Skeletal muscle cell (primary cell): ENCODE measurements at regions not wholly inside any gene's neighbourhood (a gene's known extent, or its start where the extent isn't known, plus 50 kb on each side); places are given as distances from the start of the nearest gene placed in this dataset.

Experiments
- DNase-seq: peaks from one replicate; pipeline ENCODE4 v3.0.0-alpha.2; 2010; ENCODE audit warnings: low read depth
- H3K4me3 ChIP-seq: 2 replicates; pipeline ENCODE4 v1.5.1; 2011; ENCODE audit warnings: low read depth, mild to moderate bottlenecking, control low read depth, low read length, moderate library complexity

DNA sequence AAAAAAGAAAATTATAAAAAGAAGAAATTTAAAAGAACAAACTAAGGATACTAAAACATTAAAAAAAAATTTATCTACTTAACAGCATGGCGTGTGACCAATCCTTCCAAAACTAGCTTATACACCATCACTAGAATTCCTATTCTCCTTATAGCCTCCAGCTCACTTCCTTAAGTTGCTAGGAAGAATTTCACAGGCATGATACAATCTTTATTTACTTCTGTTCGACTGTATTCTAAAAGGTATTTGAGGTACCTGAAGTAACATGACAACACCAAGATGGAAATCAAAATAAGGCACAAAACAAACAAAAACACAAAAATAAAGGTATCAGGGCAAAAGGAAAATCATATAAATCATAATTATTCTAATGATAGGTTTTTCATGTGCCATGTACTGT, 360.7 kb downstream of the FIGN start:
- no peak overlapping the region for H3K4me3 ChIP-seq
- no peak for DNase-seq

- H3K4me3 ChIP-seq: no peak overlapping the region
- no peak for DNase-seq
These were observed 361.5 kb downstream of the FIGN start for GRCh38 chr2:163374282-163374681.

- no peak overlapping the region for H3K4me3 ChIP-seq
- DNase-seq: no peak
These were observed 362.3 kb downstream of the FIGN start for GRCh38 chr2:163373496-163373895.

- H3K4me3 ChIP-seq: no peak overlapping the region
- no peak for DNase-seq
These were observed 365.5 kb downstream of the FIGN start for GRCh38 chr2:163370169-163370886.

- DNase-seq: no peak
These were observed 366.7 kb downstream of the FIGN start for GRCh38 chr2:163369111-163369510.

GRCh38 chr2:163368655-163369054, 367.2 kb downstream of the FIGN start:
- H3K4me3 ChIP-seq: no peak overlapping the region
- DNase-seq: no peak

More at GRCh38 chr2:163369111-163369510, 366.7 kb downstream of the FIGN start:
- H3K4me3 ChIP-seq: no peak overlapping the region

DNA sequence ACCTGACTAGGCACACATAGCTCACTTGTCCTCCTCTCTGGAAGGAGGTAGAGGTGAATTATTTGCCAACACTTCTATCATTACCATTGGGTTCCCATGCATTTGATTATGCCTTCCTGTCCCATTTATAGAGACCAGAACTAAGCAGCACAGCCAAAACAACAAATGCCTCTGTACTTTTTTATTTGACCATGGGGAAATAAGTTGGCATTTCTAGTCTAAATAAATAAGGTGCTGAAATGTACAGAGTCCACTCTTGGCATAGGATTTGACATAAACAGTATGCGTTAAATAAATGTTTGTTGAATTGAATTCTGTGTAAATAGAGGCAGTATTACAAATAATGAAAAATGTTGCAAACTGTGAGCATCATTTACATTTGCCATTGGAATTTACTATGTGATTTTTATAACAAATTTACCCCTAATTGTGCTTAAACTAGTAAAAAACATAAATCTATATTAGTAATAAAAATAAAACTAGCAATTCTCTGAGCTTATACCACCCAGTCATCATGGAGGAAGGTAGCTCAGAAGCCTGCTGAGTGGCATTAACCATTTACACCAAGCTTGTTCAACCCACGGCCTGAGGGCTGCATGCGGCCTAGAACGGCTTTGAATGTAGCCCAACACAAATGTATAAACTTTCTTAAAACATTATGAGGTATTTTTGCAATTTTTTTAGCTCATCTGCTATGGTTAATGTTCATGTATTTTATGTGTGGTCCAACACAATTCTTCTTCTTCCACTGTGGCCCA, 367.8 kb downstream of the FIGN start:
- no peak for DNase-seq
- H3K4me3 ChIP-seq: no peak overlapping the region

DNA sequence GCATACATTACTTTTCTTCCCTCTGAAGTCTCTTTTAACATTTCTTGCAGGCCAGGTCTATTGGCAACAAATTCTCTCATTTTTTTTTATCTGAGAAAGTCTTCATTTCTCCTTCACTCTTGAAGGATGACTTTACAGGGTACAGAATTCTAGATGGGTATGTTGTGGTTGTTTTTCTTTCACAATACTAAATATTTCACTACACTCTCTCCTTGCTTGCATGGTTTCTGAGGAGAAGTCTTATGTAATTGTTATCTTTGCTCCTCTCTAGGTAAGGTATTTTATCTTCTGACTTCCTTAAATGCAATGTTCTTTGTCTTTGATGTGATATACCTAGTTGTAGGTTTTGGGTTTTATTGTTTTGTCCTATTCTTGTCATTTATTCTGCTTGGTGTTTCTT, 371.1 kb downstream of the FIGN start:
- DNase-seq: no peak
- H3K4me3 ChIP-seq: no peak overlapping the region

- no peak for DNase-seq
- no peak overlapping the region for H3K4me3 ChIP-seq
These were observed 382.3 kb downstream of the FIGN start for GRCh38 chr2:163353551-163353950.

- no peak for DNase-seq
- no peak overlapping the region for H3K4me3 ChIP-seq
These were observed 383.8 kb downstream of the FIGN start for GRCh38 chr2:163351966-163352365.

- H3K4me3 ChIP-seq: no peak overlapping the region
- DNase-seq: peak; percentile 7
These were observed 384.7 kb downstream of the FIGN start for GRCh38 chr2:163351143-163351542.

DNA sequence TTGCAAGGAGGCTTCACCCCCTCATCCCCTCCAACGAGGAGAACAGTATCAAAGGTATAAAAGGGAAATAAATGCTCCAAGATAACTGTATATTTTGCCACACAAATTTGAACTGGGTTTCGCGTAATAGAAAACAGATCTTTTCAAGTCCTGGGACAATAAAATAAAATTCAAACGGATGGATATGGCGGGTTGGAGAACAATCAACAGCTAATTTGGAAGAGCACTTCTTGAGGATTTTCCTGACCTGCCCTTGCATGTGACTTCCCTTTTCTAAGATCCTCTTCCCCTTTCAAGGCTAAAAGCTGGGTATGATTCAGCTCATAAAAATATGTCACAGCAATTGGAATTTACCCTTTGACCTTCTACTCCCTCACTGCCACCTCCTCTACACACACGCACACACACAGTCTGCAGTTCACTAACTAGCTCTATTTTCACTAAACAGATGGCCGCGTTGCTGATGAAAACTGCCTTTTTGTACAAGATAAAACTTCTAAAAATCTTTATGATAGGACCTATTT, 386.9 kb downstream of the FIGN start:
- peak overlapping the region; percentile 31 for H3K4me3 ChIP-seq
- DNase-seq: peak; percentile 39

GRCh38 chr2:163347982-163348856, 387.6 kb downstream of the FIGN start:
- peak overlapping the region; percentile 31 for H3K4me3 ChIP-seq
- peak; percentile 61 for DNase-seq

GRCh38 chr2:163345795-163346573, 389.8 kb downstream of the FIGN start:
- no peak overlapping the region for H3K4me3 ChIP-seq
- no peak for DNase-seq

DNA sequence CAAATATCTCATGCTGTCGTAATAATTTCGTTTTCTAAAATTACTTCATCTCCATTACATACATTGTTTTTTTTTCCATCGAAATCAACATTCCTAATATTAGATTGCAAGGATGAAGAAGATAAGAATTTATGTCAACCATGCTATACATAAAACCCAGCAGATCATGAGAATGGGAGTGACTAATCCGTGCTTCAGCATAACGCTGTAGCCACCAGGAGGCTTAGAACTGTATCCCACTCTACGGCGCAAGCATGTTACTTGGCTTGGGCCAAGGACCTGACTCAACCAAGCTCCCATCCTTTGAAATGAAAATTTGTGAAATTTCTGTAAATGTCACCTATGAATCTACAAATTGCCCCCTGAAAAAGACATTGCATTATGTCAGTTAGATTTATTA, 392.5 kb downstream of the FIGN start:
- no peak for DNase-seq
- no peak overlapping the region for H3K4me3 ChIP-seq

GRCh38 chr2:163341426-163341825, 394.4 kb downstream of the FIGN start:
- H3K4me3 ChIP-seq: no peak overlapping the region
- peak; percentile 21 for DNase-seq

GRCh38 chr2:163338270-163338669, 397.5 kb downstream of the FIGN start:
- no peak for DNase-seq

DNA sequence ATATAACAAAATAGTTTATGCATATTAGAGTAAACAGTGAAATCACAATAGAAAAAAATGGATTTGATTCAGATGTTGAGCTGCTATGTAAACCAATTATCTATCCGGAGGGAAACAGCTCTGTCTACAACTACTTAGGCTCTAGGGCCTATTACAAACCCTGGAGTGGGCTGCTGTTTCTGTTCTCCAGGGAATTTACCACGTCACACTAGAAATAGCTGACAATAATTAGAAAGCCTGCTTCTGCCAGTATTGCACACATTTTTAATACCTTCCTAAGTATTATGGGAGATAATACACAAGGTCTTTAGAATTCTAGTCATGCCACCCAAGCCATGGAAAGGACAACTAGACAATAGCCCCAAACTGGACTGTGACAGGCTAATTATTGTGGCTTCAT, 411.1 kb downstream of the FIGN start:
- DNase-seq: no peak
- H3K4me3 ChIP-seq: no peak overlapping the region

More at GRCh38 chr2:163338270-163338669, 397.5 kb downstream of the FIGN start:
- H3K4me3 ChIP-seq: no peak overlapping the region

- peak; percentile 64 for DNase-seq
- H3K4me3 ChIP-seq: no peak overlapping the region
These were observed 416.8 kb downstream of the FIGN start for GRCh38 chr2:163319006-163319405.
